Stomach (tissue), 8 donors: ENCODE measurements at regions not wholly inside any gene's neighbourhood (a gene's known extent, or its start where the extent isn't known, plus 50 kb on each side); places are given as distances from the start of the nearest gene placed in this dataset.

ENCODE experiments used
- DNase-seq, 2 donors: peaks; one replicate each; pipeline versions ENCODE4 v3.0.0 to v3.0.0-alpha.2; 2013 to 2019
- H3K27ac ChIP-seq, 5 donors: fragments of 200-600 bp in 4 of 5; sonication (generic) in 4 of 5; one replicate each; pipeline ENCODE4 v1.5.1; 2013 to 2019; ENCODE audit warnings: mild to moderate bottlenecking in 1 of 5, moderate library complexity in 1 of 5
- H3K27me3 ChIP-seq, 3 donors: fragments of 200-600 bp; sonication (generic); one replicate each; pipeline ENCODE4 v1.5.1; 2017 to 2019; ENCODE audit warnings: mixed run types in 1 of 3
- H3K36me3 ChIP-seq, 4 donors: fragments of 200-600 bp; sonication (generic); 1 replicate in 3 of 4; 2 replicates in 1 of 4; pipeline ENCODE4 v1.5.1; 2016 to 2019
- H3K4me1 ChIP-seq, 4 donors: fragments of 200-600 bp; sonication (generic); one replicate each; pipeline ENCODE4 v1.5.1; 2016 to 2019
- H3K4me3 ChIP-seq, 4 donors: fragments of 200-600 bp; sonication (generic) in 3 of 4; one replicate each; pipeline ENCODE4 v1.5.1; 2016 to 2019; ENCODE audit warnings: mild to moderate bottlenecking in 1 of 4
- H3K9me3 ChIP-seq, 4 donors: fragments of 200-600 bp; sonication (generic); one replicate each; pipeline ENCODE4 v1.5.1; 2016 to 2019
- CTCF ChIP-seq, 7 experiments: fragments of 450-650 bp in 4 of 7; fragments of 200-600 bp in 3 of 7; sonication (generic) in 3 of 7; IDR thresholded peaks; one replicate each; pipeline ENCODE4 v1.5.1; 2016 to 2019; ENCODE audit warnings: antibody characterized with exemption in 7 of 7, control low read depth in 2 of 7, mild to moderate bottlenecking in 1 of 7
- EP300 ChIP-seq: sonication (generic); formaldehyde crosslinking; IDR thresholded peaks from one replicate; pipeline ENCODE4 v1.6.1; 2017; ENCODE audit warnings: antibody characterized with exemption
- POLR2A ChIP-seq, 4 donors: fragments of 450-650 bp; IDR thresholded peaks; one replicate each; pipeline ENCODE4 v1.6.1; 2016; ENCODE audit warnings: antibody characterized with exemption in 4 of 4, control low read depth in 2 of 4, mild to moderate bottlenecking in 1 of 4, moderate library complexity in 1 of 4
- POLR2AphosphoS5 ChIP-seq, 3 donors: sonication (generic); formaldehyde crosslinking; IDR thresholded peaks; one replicate each; pipeline ENCODE4 v1.6.1; 2016; ENCODE audit warnings: antibody characterized with exemption in 3 of 3
- WGBS, 5 donors: extraction: QIAGEN DNeasy Blood & Tissue Kit in 3 of 5; methylation state at CpG; one replicate each; pipeline versions ENCODE4 v1.1.5 to v1.1.7; 2013 to 2018; 5-methylcytosine and 5-hydroxymethylcytosine counted together
- intact Hi-C: fragments of 100-400 bp; cut with DNase I; formaldehyde crosslinking; loops from one replicate; pipeline ENCODE4 v1.15.1; 2023; ENCODE audit warnings: low total_unique reads
- donor health status: healthy with polysubstance abuse.
- donor health status: Bipolar disorder and iron deficiency.
- donor health status: healthy.

DNA sequence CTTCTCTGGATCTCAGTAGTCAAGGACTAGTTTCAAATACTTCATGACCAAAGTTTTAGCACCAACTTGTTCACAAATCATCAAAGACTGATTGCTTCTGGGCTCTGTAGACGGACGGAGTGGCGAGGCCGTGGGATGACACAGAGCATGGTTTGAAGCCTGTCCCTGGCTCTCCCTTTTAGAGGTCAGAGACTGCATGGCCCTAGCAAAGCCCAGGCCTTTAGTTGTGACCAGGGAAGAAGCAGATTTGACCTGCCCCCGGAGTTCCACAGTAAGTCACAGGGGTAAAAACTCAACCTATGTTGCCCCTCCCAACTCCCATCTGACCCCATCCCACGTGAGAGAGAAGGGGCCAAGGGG lies 90.4 kb downstream of the SYNE3 start:
- Histone ChIP-seq H3K4me3 (no peak overlapping the region), H3K36me3 (peaks cover 0 to 41% (median 22%) of the 10 kb centered on the region in 4 donors), H3K27ac (no peak overlapping the region), H3K27me3 (no peaks in the 10 kb centered on the region), H3K9me3 (no peaks in the 10 kb centered on the region), H3K4me1 (no peaks in the 10 kb centered on the region)
- intact Hi-C loops: no loop called here
- 94 to 97% (median 96%) methylated on average over 6 of the region's 6 CpGs for WGBS, 5 donors
- no peak for TF ChIP-seq CTCF (IDR thresholded peaks at IDR 0.05)
- no peak for TF ChIP-seq POLR2AphosphoS5 (IDR thresholded peaks at IDR 0.05)
- TF ChIP-seq EP300: no peak
- no peak for TF ChIP-seq POLR2A (IDR thresholded peaks at IDR 0.05)
- DNase-seq: no peak

GRCh38 chr14:95425369-95426115 lies 90.9 kb downstream of the SYNE3 start:
- Histone ChIP-seq H3K9me3 (no peaks in the 10 kb centered on the region), H3K36me3 (peaks cover 0 to 41% (median 27%) of the 10 kb centered on the region in 4 donors), H3K27me3 (no peaks in the 10 kb centered on the region), H3K27ac (no peak overlapping the region), H3K4me3 (no peak overlapping the region), H3K4me1 (no peaks in the 10 kb centered on the region)
- intact Hi-C loops: no loop called here
- TF ChIP-seq CTCF (IDR thresholded peaks at IDR 0.05) (no peak), EP300 (no peak), POLR2A (IDR thresholded peaks at IDR 0.05) (no peak), POLR2AphosphoS5 (IDR thresholded peaks at IDR 0.05) (no peak)
- 80 to 88% (median 84%) methylated on average over 9 of the region's 9 CpGs for WGBS, 5 donors
- DNase-seq: no peak

DNA sequence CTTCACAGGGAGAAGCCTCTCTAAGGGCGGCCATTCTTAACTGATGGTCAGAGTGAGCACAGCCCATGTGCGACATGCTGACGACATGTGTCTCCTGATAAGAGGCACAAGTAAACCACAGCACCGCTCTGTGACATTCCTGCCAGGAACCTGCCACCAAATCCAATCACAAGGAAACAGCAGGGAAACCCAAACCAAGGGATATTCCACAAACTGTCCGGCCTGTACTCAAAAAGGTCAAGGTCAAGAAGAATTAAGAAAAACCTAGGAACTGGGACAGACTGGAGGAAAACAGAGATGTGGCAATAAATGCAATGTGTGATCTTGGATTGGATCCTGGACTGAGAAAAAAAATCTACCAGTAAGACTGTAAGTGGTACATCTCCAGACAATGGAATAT lies 91.9 kb downstream of the SYNE3 start:
- WGBS, 5 donors: 69 to 86% (median 78%) methylated on average over 5 of the region's 5 CpGs
- Histone ChIP-seq H3K36me3 (peaks cover 0 to 41% (median 31%) of the 10 kb centered on the region in 4 donors), H3K27ac (no peak overlapping the region), H3K9me3 (no peaks in the 10 kb centered on the region), H3K27me3 (no peaks in the 10 kb centered on the region), H3K4me1 (no peaks in the 10 kb centered on the region), H3K4me3 (no peak overlapping the region)
- no peak for DNase-seq
- TF ChIP-seq CTCF (IDR thresholded peaks at IDR 0.05): no peak
- no peak for TF ChIP-seq POLR2AphosphoS5 (IDR thresholded peaks at IDR 0.05)
- no peak for TF ChIP-seq EP300
- no peak for TF ChIP-seq POLR2A (IDR thresholded peaks at IDR 0.05)
- intact Hi-C loops: no loop called here

DNA sequence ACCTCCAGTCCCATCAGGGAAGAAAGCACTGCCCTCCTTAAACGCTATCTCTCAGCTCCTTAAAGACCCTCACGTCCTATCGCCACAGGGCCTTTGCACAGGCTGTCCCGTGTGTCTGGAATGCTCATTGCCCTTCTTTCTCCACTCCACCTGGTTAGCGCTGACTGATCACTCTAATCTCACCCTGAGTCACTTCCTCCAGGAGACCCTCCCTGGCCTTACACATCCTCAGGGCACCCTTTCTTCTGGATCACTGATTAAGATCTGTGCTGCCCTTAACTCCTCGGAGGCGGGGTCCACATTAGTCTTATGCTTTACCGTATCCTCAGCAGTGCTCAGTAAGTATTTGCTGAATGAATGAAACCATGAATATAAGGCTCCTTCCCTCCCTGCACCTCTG lies 94.7 kb downstream of the SYNE3 start:
- peaks cover 0 to 44% (median 38%) of the 10 kb centered on the region in 4 donors for H3K36me3 ChIP-seq
- no peak for DNase-seq
- TF ChIP-seq POLR2AphosphoS5 (IDR thresholded peaks at IDR 0.05) (no peak), CTCF (IDR thresholded peaks at IDR 0.05) (no peak), POLR2A (IDR thresholded peaks at IDR 0.05) (no peak), EP300 (no peak)

More for the DNA sequence above, 94.7 kb downstream of the SYNE3 start:
- WGBS, 5 donors: 87 to 97% (median 93%) methylated on average over 8 of the region's 8 CpGs
- Histone ChIP-seq H3K9me3 (no peaks in the 10 kb centered on the region), H3K27me3 (no peaks in the 10 kb centered on the region), H3K27ac (no peak overlapping the region), H3K4me3 (no peak overlapping the region), H3K4me1 (no peaks in the 10 kb centered on the region)
- intact Hi-C loops: no loop called here
